Breast epithelium (tissue), 3 donors: ENCODE measurements at regions not wholly inside any gene's neighbourhood (a gene's known extent, or its start where the extent isn't known, plus 50 kb on each side); places are given as distances from the start of the nearest gene placed in this dataset.

Source experiments
- POLR2A ChIP-seq: fragments of 450-650 bp; IDR thresholded peaks from one replicate; pipeline ENCODE4 v1.6.1; 2016; ENCODE audit warnings: antibody characterized with exemption, mild to moderate bottlenecking, moderate library complexity
- POLR2AphosphoS5 ChIP-seq, 3 donors: sonication (generic); formaldehyde crosslinking; IDR thresholded peaks; one replicate each; pipeline ENCODE4 v1.6.1; 2017; ENCODE audit warnings: antibody characterized with exemption in 3 of 3
- TF ChIP-seq, protein P1 (sequence below), 3 donors: fragments of 450-650 bp; IDR thresholded peaks; one replicate each; pipeline ENCODE4 v1.5.1; 2016 to 2017; ENCODE audit warnings: antibody characterized with exemption in 3 of 3, mild to moderate bottlenecking in 3 of 3, moderate library complexity in 3 of 3

DNA sequence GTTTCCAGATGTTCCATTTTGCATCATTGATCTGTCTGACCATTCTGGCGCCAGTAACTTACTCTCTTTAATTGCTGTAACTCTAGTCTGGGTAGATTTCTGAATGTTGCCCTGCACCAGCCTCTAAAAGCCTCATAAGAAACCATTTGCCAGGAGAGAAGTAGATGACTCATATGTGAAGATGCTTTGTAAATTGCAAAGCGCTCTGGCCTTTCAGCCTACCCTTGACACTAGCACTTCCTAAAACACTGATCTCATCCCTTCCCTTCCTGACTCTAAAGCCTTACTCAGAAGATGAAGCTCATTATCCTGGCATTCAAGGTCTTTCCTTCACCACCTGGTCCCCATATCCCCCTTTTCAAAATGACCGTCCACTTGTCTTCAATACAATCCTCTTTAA lies 193.2 kb upstream of the MEX3C start:
- TF ChIP-seq, protein P1, sequence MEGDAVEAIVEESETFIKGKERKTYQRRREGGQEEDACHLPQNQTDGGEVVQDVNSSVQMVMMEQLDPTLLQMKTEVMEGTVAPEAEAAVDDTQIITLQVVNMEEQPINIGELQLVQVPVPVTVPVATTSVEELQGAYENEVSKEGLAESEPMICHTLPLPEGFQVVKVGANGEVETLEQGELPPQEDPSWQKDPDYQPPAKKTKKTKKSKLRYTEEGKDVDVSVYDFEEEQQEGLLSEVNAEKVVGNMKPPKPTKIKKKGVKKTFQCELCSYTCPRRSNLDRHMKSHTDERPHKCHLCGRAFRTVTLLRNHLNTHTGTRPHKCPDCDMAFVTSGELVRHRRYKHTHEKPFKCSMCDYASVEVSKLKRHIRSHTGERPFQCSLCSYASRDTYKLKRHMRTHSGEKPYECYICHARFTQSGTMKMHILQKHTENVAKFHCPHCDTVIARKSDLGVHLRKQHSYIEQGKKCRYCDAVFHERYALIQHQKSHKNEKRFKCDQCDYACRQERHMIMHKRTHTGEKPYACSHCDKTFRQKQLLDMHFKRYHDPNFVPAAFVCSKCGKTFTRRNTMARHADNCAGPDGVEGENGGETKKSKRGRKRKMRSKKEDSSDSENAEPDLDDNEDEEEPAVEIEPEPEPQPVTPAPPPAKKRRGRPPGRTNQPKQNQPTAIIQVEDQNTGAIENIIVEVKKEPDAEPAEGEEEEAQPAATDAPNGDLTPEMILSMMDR (IDR thresholded peaks at IDR 0.05): no peak
- TF ChIP-seq POLR2A (no peak), POLR2AphosphoS5 (IDR thresholded peaks at IDR 0.05) (no peak)
